GM18519 (cell line): ENCODE measurements at regions not wholly inside any gene's neighbourhood (a gene's known extent, or its start where the extent isn't known, plus 50 kb on each side); places are given as distances from the start of the nearest gene placed in this dataset.

ENCODE experiments used
- ATAC-seq: cut with Tn5 transposase; IDR thresholded peaks from one replicate; pipeline ENCODE4 v1.9.1; 2021; ENCODE audit warnings: mild to moderate bottlenecking, moderate library complexity; ENCODE audit not compliant: unreplicated experiment, low FRiP score

DNA sequence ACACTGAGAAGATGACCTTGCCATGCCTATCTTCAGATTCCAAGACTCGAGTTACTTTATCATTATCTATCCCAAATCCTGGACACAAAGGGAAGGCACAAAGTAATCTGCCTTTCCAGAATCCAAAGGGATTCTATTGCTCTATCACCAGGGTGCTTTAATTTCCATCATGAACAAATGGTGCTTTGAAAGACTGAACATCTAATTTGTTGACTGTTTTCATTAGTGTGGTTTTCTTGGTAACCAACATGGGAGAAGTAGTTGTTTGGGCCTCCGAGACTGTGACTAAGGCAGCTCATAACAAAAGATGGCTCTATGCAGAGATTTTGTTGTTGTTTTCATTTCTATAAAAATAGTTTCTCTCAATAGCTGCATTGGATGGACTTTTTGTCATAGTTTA lies 441.0 kb upstream of the SOX9 start:
- ATAC-seq, result no peak

DNA sequence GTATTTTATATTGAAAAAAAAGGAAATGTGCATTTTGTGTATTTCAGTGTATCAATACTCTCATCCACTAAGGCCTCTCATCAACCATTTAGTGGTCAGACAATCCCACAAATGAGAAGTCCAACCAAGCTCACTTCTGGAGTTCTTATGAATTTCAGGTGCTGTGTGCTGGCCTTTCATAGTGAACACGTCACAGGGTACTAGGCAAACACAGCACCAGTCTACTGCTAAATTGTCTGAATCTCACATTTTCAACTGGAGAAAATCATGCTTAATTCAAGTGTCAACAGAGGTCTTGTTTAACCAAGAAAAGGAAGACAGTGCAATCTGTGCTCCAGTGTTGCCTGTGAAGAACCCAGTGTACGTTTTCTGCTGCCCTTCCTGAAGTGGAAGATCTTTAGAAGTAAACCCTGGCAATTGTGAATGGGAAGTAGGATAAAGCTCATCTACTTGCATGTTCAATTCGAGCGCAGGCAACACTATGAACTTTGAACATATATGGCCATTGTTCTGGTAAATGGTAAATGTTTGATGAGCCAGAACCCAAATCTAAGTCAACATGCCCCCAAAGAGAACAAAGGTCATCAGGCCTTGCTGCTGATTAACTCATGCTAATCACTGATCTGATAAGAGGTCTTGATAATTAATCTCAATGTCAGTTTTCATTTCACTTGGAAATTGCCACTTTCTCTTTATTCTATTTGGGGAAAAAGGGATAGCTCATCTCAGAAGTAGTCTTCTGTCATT lies 439.2 kb upstream of the SOX9 start:
- ATAC-seq, result no peak

DNA sequence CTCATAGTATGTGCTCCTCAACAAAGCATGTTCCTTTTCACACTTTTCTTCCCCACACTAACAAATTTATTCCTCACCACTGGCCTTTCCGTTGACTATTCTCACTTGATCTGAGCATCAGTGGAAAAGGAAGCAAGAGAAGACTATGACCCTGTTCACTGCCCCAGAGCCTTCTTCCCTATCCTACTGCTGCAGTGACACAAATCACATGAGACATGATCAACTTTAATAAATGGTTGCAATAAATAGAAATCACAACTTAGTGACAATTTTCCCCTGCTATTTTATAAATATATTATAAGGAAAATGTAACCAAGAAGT lies 438.7 kb upstream of the SOX9 start:
- ATAC-seq, result no peak

DNA sequence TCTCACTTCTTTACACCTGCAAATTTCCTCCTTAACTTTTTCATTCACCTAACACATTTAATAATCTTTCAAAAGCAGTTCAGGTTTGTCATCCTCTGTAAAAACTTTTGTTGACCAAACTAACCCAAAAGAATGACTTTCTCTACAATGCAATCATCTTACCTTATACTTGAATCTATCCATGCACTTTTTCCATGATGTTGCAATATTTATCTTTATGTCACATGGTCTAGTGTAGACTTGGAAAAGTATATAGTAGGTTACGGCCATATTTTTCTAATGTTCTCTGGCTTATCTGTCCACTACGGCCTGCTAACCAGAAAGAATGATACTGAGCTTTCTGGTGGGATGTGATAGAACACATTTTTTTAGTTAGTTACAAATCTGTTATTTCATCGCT lies 431.0 kb upstream of the SOX9 start:
- ATAC-seq, result no peak

DNA sequence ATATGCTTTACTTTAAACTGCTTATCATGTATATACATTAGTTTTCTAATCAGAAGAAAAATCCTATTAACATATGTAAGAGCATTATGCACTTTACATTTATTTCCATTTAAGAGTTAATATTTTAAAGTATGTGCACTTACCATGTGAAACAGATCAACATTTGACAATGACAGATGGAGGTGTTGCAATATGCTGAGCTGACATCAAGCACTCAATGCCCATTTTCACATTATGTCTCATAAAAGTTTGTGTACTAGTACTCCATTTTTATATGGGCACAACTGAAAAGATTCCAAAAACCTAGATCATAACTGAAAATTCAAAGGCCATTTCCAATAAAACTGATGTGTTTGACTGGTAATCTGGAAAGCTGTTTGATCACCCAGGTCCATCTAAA lies 420.9 kb upstream of the SOX9 start:
- no peak for ATAC-seq

DNA sequence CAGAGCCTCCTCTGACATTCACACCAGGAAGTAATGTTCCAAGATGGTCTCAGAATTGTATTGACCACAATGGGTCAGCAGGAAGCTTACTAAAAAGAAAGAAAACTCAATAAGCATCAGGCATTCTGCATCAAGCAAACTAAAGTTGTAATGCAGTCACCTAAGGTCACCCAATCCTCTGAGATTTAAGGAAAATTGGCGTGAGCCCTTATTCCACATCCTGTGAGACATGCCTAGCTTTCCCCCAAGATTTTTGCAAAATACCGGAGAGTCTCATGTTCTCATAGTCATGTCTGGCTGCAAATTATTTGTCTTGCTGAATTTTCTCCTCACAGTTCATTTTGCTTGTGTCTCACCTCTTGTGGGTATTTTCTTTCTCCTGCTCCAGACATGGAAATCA lies 417.1 kb upstream of the SOX9 start:
- ATAC-seq, result no peak

DNA sequence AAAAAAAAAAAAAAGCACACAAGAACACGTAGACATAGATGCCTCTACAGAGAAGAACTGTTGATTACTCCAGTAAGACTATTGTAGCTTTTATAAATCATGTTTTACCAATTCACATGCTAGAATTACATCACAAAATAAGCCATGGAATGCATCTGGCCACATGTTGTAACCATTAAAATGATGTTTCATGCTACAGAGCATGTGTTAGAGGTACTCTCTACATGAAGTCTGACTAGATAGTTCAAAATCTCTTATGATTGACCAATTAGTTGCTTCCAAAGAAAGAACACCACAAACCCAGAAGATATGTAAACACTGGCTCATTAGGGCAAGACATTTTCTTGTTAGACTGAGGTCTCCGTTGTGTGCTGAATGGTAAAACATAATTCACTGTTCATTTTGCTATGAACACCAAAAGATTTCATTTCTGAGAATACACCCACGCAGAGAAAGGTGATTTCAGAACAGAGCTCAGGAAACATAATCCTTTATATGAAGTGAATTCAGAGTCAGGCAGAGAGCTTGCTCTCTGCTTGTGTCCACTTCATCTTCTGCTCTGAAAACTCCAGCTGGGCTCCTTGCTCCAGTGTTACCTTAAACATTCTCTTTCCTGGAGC lies 411.4 kb upstream of the SOX9 start:
- no peak for ATAC-seq

DNA sequence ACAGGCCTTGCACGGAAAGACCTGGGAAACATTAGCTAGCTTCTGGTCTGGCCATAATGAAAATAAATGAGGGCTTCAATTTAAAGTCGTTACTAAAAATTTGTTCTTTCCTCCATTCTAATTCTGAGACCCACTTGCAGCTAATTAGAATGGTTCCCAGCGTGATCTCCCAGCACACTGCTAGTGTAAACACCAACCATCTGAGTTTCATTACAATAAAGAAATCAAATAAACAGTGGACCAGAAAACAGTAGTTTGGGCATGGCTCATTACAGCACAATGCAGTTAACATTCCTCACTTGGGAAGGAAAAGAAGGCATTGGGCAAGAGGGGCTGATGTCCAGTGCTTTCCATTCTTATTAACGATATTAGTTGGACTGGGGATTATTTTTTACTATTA lies 410.9 kb upstream of the SOX9 start:
- ATAC-seq, result no peak

DNA sequence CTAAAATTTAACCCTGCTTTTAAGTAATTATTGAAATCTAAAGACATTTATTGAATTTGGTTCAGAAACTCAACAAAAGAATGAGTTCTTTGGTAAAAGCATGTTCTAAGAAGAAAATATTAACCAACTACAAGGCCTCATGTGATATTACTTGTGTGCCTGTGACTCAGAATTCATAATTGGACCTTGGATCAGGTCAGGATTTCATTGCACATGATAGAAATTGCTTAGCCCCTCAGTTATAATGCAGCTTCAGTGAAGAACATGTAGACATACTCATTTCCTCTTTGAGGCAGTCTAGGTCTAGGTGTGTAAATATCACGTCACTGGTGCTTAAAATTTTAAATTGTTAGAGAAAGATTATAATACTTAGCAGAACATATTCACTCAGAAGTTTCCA lies 410.0 kb upstream of the SOX9 start:
- no peak for ATAC-seq

DNA sequence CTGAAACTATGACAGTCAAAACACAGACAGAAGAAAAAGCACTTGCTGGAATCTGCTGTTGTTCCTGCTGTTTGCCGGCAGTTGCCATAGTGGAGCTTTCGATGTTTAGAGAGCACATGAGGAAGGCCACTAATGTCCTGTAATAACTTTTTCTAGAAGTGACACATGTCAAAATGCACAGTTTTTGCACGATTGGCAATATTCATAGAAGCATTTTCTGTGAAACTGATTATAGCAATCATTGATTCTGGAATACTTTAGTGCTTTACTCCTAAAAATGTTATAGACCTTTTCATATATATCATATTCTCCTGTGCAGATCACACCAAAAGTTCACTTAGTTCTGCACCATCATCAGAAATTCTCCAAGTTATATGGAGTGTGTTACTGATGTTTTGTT lies 407.0 kb upstream of the SOX9 start:
- no peak for ATAC-seq

DNA sequence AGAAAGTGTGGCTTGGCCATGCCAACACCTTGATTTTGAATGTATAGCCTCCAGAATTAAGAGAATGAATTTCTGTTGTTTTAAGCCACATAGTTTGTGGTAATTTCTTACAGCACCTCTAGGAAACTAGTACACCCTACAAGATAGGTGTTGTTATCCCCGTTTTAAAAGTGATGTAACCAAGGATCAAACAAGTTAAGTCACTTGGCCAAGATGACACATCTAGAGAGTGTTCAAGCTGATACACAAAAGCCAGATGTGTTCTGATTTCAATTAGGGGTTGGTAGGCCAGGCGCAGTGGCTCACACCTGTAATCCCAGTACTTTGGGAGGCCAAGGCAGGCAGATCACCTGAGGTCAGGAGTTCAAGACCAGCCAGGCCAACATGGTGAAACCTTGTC lies 396.5 kb upstream of the SOX9 start:
- ATAC-seq, result no peak

DNA sequence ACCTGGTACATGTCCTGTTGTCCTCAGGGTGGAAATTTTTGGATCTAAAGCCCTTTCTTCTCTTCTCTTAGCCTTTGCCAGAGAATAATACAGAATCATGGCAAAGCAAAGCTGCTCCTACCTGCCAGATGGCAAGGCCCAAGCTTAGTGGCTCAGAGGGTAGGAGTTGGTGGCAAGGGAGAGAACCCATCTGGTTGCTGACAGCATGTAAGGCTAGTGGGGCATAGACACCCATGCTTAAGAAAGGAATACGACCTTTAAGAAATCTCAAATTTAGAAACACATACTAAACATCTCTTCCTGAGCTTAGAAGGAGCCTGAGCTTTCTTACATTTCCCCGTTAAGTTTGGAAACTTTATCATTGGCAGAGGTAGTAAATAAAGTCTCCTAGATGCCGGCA lies 395.0 kb upstream of the SOX9 start:
- ATAC-seq, result no peak

DNA sequence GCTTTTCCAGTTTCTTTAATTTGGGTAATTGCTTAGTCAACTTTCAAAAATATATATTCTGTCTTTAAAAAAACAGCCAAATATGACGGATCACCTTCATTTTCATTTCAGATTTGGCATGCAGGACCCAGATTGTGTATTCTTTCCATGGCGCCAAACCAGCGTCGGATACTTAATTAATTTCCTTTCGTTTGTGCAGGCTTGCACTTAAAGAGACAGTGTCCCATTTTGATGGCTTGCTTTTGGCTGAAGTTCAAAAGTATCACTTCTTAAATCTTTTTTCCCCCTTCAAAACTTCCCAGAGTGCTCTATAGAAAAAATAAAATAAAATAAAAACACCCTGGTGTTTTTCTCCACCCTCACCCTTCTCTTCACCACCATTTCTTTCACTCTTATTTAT lies 394.5 kb upstream of the SOX9 start:
- ATAC-seq, result no peak

DNA sequence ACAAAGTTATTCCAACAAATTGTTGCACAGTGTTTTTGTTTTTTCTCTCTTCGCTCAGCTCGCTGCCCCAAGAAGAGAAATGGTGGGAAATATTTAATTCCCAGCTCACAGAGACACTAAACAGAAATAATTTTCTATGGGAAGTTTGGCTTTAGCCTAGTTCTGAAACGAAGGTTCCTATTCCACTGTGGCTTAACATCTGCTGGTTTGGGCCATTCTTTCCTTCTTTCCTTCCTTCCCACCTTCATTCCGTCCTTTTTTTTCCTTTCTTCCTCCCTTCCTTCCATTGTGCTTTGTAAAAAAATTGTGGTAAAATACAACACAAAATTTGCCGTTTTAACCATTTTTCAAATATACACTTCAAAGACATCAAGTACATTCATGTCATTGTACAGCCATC lies 393.5 kb upstream of the SOX9 start:
- no peak for ATAC-seq

DNA sequence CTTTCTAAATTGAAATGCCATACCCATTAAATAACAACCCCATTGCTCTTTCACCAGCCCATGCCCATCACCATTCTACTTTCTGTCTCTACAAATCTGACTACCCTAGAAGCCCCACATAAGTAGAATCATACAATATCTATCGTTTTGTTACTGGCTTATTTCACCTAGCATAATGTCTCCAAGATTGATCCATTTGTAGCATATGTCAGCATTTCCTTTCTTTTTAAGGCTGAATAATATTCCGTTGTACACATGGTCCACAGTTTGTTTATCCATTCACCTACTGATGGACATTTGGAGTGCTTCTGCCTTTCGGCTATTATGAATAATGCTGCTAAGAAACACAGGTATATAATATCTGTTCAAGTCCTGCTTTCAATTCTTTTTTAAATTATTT lies 393.1 kb upstream of the SOX9 start:
- no peak for ATAC-seq

DNA sequence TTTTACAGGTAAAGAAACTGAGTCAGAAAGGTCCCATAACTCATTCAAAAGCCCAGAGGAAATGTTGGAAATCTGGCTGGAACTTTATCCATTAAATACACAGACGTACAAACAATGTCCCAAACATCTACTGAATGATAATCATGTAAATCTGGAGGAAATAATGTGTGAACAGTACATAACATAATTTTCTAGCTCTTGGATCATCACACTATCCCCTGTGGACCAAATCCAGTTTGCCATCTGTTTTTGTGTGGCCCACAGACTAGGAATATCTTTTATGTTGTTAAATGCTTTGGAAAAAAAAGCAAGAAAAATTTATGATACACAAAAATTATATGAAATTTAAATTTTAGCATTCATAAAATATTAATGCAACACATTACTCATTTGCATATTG lies 389.9 kb upstream of the SOX9 start:
- no peak for ATAC-seq

DNA sequence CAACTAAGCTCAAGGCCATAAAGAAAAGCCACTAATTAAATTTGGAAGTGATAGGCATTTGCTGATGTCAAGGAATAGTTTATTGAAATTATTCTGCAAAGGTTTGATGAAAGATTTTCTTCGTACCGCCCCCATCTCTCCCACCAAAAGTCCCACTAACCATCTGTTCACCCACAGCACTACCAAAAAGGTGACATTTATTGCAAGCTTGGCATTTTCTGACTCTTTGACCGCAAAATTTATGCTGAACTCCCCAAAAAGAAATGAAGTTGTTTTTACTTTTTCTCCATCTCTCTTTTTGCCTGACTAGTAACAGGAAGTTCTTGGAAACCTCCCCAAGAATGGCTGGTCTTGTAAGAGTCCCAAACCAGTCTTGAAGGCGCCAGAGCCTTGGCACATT lies 384.9 kb upstream of the SOX9 start:
- no peak for ATAC-seq

DNA sequence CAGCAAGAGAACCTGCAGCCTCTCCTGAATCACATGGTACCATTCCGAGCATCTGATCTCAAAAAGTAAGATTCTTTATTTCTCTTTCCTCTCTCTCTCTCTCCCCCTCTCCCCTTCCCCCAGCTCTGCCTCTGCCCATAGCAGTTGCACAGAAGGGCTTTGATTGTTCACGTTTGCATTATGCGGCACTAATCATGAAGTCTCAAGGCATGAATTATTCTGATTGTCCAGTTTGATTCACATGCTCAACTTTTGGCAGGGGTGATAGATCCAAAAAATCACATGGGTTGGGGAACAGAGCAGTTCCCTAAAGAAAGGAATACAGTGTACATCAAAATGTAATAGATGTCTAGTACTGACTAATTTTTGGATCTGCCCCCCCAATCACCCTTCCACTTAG lies 380.0 kb upstream of the SOX9 start:
- ATAC-seq, result no peak

DNA sequence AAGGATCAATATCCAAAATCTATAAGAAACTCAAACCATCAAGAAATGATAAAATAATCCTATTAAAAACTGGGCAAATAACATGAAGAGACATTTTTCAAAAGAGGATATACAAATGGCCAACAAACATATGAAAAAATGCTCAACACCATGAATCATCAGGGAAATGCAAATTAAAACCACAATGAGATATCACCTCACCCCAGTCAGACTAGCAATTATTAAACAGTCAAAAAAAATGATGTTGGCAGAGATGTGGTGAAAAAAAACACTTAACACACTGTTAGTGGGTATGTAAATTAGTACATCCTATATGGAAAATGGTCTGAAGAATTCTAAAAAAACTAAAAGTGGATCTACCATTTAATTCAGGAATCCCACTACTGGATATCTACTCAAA lies 379.0 kb upstream of the SOX9 start:
- no peak for ATAC-seq

DNA sequence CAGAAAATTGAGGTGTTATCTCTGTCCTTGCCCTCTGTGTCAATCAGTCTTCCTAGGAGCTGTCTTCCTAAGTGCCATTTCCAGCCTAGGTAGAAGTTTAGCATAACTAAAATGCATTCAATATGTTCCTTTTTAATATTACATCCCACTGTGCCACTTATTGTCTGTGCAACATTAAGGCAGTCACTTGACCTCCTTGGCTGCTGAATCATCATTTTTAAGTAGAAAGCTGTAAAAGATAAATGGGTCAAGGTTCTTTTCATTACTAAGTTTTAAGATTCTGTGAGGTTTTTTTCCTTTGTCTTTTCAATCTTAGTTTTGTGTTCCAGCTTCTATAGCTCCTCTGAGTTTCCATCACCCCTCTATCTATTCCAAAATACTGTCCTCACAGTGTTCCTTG lies 371.9 kb upstream of the SOX9 start:
- no peak for ATAC-seq

DNA sequence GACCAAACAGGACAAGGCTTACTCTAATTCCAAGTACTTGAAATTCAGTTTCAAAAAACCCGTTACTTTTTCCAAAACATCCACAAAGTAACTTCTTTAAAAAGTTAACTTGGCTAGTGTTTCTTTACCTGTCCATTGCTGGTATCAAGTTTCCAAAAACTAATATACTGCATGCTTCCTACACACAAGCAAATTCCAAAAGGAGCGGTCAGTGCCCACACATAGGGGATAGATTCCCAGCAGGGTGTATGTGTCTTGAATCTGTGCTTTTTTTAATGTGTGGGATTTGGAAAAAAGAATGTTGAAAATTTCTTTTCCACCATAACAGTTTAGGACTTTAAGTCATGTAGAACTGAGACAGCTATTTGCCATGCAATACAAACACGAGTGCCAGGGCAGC lies 367.8 kb upstream of the SOX9 start:
- ATAC-seq, result no peak

DNA sequence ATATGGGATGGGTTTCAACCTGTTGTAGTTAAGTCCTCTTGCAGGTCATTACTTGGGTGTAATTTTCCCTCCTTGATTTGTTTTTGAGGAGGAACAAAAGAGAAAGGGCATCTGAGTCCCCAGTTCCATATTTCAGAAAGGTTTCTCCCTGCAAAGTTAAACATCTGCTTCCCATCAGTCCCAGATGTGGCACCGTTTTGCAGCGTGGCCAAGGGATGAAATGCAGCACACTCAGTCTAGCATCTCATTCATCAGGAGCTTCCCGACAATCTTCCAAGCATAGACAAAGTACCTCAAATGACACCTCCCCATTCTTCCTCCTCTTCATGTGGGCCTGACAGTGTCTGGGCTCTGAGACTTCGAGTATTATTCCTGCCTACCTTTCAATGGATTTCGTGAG lies 363.7 kb upstream of the SOX9 start:
- ATAC-seq, result no peak

DNA sequence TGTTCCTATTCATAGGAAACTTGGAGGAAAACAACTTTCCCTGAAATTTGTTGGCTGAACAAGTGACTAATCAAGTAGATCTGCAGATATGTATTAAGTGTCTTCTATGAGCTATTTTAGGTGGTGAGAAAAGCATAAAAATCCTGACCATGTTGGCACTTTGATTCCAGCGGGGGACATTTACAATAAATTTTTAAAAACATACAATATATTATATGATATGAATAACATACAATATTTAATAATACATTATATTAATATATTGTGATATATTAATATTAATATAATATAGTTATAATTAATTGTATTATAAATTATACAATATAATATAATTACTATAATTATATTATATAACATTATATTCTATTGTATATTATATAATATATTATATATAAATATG lies 362.9 kb upstream of the SOX9 start:
- ATAC-seq, result no peak
